Fibroblast of the conjunctiva (primary cell): ENCODE measurements at regions not wholly inside any gene's neighbourhood (a gene's known extent, or its start where the extent isn't known, plus 50 kb on each side); places are given as distances from the start of the nearest gene placed in this dataset.
"Not testable (repeated sequence)": the region's sequence is repeated elsewhere in the genome, so short reads cannot be mapped to it uniquely, and the experiment has no call there.

Source experiments
- DNase-seq: peaks from one replicate; pipeline ENCODE4 v3.0.0-alpha.2; 2010; ENCODE audit warnings: low read depth

DNA sequence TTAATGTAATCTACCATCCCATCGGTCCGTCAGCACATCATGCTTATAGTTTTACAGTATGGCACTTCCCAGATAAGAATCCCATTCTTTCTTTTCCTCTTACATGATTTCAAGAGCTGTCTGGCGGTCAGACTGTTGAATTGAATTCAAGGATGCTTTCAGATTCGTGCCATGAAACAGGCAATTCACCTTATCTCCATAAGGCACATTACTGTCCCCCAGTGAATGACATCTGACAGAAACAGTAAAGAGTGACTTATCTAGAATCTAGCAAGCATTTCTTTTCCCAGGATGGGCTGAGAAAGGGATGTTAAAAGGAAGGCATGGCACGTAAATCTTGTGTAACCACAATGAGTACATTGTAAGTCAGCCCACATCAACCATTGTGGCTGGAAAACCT lies 61.1 kb upstream of the SEM1 start:
- no peak for DNase-seq

DNA sequence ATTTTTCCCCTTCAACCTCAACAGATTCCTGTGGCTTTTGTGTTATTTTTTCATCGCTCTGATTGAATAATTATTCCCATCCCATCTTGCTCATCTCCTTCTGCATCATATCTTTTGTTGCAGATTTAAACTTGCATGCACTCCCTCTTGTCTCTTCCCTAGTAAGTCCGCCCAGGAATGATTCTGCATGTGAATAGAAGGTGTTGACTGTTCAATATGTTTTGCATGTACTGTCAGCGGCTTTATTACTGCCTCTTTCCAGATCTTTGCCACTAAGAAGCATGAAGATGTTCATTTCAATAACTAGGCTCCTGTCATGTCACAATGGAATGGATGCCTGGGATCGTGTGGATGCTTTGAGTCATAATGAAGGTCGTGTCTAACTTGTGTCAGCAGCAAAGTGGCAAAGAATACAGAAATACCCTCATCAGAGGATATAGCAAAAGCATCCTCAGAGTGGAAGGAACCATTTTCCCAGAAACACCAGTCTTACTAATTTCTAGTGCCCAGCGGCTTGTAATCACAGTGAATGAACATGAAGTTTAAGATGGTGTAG lies 62.6 kb upstream of the SEM1 start:
- DNase-seq: no peak

DNA sequence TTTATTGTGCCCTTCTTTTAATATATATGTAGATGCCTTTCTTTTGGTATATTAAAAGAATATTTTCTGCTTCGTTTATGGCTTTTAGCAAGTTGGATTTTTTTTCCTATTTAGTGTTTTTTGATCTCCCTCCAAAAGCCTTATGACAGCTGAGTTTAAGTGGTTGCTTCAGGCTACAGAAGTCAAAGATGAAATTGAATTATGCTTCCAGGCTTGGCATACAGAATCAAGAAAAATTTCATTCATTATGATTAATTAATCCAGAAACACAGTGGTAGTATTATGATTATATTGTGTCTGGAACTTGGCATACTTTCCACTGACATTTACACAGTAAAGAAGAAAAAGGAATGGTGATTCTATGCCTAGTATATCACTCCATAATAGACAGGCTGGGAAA lies 63.8 kb upstream of the SEM1 start:
- DNase-seq: no peak

DNA sequence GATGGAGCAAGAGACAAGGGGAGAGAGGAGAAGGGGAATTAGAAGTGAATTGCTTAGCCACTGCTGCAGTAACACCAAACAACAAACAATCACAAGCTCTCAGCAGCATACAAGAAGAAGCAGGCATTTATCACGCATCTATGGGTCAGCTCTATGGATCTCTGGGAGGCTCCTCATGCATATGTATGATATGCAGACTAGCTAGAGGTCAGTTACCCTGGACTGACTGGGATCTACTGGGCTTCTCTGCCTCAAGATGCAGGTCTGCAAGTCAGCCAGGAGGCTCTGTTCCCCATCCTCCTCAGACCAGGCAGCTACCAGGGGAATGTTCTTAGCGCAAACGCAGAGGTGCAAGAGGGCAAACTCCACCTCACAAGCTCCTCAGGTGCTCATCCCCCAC lies 64.7 kb upstream of the SEM1 start:
- DNase-seq: no peak

DNA sequence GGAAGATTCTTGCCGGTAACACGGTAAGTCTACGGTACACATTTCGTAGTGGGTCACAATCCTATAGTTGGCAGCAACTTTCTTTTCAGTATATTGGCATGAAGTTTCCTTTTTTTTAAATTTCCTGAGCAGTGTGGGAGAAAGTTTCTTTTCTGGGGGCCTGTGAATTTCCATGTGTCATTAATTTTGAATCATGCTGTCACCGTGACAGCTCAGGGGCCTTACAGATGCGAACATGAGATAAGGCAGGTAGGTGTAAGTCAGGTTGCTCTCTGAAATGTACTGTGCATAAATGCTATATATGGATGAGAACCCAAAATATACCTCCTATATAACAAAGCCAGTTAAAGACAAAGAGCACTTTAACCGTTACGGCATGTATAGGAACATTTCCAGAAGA lies 65.4 kb upstream of the SEM1 start:
- DNase-seq: no peak

DNA sequence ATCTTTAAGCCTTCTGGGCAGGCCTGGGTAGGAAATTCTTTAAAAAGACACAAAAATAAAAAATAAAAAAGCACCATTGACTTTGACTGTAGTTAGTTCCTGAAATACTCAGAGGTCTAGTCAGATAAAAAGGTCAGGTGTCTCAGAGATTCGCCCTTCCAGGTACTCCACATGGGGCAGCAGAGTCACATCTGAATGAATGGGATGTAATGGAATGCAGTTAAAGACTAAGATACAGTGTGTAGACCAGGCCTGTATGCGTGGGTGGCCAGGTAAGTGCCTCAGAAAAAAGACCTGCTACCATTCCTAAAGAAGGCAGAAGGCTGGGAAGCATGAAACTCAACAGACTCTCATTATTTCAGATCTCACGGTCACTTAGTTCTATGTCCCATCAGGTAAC lies 68.6 kb upstream of the SEM1 start:
- no peak for DNase-seq

DNA sequence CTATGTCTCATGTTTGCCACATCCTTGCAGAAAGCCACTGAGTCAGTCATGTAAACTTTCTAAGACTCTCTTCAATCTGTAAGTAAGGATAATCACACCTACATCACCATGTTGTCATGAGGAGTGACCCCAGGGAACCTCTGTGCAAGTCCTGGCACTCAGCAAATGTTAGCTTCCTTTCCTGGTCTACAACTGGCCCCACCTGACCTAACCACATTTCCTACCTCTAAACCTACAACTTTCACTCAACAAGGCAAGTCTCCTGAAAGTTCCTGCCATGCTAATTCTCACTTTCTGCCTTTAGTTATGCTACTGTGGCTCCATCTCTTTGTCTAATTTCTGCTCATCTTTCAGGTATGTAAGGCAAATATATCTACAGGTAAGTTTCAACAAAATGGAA lies 72.3 kb upstream of the SEM1 start:
- no peak for DNase-seq

DNA sequence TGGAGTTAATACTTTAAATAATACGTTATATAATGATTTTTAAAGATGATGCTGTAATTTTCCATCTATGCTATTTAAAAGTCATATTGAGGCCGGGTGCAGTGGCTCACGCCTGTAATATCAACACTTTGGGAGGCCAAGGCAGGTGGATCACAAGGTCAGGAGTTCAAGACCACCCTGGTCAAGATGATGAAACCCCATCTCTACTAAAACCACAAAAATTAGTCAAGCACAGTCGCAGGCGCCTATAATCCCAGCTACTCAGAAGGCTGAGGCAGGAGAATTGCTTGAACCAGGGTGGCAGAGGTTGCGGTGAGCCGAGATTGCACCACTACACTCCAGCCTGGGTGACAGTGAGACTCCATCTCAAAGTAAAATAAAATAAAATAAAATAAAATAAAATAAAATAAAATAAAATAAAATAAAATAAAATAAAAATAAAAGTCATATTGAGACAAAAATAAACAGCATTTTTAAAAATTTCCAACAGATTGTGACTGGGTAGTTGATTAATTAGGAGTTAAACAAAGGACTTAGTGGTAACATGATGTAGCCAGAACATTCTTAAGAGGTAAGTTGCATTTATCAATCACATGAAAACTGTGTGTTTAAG lies 73.1 kb upstream of the SEM1 start:
- not testable (repeated sequence) for DNase-seq

DNA sequence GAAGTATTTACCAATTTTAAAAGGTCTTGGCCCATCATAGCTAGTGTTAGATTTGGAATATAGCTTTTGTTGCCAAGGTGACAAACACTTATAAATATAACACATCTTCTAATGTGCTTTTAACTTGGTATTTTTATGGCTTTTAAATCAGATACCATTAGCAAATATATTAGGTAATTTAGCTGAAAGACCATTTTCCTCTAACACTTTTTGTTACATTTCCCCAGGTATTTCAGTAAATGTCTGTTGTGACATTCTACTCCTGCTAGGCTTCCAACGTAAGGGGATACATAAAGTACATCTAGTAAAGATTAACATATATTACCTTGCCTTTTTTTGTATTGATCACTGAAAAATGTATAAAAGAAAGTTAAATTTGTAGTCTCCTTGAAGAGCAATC lies 75.0 kb upstream of the SEM1 start:
- no peak for DNase-seq

DNA sequence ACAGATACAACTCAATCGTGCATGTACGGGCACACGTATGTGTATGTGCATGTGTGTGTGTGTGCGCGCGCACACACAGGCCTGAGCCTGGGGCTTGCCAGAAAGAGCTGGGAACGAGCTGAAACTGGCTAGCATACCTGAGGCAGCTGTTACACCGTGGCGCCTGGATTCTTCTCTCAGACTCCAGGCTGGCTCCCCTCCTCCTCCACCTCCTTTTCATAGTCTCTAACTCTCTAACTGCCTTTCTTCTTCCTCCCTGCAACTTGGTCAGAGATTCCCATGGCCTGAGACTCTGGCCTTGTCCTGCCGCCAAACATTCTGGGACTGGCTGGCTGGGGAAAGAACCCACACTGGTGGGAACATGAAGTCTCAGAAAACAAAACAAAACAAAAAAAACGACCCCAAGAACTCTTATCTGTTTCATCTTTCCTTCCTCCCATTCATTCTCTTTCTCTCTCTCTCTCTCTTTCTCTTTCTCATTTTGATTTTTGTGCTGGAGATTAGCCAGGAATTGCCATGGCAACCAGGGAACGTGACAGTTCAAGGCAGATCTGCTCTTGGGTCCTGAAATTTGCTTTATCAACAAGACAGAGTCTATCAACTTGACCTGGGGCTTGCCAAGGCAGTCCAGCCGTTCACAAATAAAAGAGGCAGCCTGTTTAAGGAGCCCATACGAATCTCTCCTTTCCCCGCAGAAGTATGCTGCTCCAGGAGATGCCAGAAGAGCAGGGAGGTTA lies 76.8 kb upstream of the SEM1 start:
- DNase-seq: no peak

DNA sequence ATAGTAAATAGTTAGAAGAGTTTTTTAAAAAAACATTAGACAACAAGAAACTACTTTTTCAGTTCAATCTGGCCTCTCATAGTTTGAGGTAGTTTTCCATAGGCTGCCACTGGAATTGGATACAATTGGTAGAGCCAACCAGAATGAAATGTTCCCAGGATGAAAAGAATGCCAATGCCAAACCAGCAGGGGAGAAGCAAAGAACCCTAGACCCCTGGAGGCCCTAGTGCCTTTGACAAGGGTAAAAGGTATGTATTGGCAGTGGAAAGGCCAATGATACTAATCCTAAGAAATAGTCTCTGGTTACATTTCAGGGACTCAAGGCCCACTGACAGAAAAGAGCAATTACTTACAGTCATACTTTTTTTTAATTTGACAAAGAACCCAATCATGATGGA lies 77.4 kb upstream of the SEM1 start:
- no peak for DNase-seq

DNA sequence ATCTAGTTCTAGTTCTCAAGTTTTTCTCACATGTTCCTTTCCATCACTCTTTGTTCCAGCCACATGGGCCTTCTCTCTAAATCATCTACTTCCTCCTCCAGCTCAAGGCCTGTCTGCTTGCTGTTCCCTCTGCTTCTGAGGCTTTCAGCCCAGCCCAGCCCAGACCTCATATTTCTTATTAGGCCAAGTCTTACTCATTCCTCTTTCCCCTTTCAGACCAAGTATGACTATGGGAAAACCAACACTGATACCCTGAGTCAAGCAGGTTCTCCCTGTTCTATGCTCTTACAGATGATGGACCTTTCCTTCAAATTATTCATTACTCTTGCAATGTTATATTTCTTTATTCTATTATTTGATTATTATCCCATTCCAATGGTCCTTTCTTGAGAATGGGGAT lies 80.3 kb upstream of the SEM1 start:
- DNase-seq: no peak

DNA sequence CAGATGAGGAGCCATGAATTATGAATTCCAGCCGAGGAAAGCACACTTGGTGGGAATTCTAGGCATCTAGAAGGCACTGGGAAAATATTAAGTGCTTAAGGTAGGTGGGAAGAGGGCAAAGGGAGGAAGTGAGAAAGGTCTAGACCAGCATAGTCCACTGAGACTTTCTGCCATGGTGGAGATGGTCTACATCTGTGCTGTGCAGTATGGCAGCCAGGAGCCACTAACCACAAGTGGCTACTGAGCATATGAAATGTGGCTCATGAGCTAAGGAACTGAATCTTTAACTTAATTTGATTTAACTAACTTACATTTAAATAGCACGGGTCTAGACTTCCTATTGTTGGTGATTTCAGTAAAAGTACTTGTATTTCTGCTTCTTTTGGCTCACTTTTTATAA lies 82.5 kb upstream of the SEM1 start:
- DNase-seq: no peak

DNA sequence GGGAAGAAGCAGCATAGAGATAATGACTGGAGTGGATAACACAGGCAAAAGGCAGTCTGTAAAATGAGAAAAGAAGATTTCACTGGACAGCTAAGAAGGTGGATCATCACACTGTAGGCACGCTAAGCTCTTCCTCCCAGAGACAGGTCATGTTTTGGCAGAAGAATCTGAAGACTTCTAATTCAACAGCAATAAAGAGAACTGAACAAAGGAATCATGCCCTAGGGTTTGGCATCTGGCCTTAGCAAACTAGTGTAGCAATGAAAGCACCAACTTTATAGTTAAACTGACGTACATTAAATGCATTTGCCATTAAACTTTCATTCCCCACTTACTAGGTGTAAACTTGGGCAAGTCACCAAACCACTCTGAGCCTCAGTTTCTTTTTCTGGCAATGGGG lies 84.4 kb upstream of the SEM1 start:
- no peak for DNase-seq

DNA sequence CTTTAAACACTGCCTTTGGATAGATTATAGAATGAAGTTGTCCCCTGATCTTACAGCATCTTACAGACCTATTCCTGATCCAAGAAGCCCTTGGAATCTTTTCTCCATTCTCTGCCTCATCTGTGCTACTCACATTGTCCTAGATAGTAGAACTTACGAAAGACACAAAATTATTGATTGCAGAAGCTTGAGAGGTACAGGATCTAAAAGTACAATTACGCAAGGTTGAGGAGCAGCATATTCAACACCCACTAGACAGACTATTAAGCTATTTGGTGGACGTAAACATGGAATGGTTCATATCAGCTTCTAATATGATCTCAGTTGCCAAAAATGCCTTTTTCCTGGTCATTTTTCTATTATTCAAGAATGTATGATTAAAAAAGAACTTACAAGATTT lies 90.5 kb upstream of the SEM1 start:
- DNase-seq: no peak

DNA sequence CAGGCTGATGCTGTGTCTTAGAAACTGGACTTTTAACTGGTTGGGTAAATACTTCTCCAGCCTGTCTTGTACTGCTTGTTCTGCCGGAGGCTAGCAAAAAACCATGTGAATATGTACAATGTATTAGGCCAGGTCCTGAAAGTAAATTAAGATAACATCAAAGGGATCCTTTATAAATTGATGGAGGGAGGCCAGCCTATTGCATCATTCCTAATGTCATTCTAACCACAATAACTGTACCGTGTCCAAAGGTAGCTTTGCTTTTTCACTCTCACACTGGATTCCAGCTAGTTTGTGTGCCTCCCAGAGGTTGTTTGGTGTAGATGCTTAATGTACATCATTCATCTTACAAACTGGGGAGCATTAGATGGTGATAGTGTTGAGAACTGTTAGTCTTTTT lies 91.2 kb upstream of the SEM1 start:
- no peak for DNase-seq

DNA sequence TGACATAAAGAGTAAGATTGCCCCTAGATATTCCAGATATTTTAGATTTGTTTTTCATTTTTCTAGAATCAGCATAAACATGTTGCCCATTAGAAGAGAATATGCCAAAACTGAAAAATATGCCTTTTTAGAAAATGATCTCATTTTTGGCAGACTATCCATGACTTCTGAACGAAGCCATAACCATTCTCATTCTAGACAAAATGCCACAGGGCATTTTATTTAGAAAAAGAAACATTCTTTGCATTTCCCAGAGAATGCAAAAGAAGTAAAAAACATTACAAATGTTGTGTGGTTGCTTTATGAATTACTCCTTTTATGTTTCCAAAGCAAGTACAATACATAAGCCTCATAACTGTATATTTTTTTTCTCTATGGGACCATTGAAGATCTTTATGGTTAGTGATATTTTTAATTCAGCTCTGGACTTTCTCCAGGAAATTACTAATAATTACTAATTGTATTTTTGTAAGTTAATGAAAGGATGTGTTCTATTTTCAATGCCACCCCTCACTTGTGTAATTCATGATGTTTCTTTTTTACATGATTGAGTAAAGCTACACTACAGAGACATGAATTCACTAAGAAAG lies 109.6 kb upstream of the SEM1 start:
- no peak for DNase-seq

DNA sequence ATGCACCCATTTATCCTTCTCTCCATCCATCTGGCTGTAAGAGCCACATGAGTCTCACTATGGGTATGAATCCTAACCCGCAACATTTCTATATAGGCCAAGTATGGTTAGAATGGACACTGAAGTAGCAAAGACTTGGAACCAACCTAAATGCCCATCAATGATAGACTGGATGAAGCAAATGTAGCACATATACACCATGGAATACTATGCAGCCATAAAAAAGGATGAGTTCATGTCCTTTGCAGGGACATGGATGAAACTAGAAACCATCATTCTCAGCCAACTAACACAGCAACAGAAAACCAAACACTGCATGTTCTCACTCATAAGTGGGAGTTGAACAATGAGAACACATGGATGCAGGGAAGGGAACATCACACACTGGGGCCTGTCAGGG lies 111.5 kb upstream of the SEM1 start:
- not testable (repeated sequence) for DNase-seq

DNA sequence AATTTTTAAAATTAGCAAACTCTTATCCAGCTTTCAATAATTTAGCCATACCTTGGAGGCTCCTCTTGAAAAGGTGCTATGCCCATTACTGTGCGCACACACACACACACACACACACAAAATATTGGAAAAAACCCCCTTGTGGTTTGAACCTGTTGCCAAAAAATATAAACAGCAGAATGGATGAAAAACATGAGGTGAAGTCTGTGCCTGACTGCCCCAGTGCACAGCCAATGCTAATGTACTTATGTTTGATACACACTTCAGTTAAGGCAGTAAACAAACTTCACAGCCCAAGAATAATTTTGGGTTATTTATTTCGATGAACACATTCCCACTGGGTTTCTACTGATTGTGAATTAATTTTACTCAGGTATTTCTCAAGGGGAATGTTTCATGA lies 113.2 kb upstream of the SEM1 start:
- DNase-seq: no peak

DNA sequence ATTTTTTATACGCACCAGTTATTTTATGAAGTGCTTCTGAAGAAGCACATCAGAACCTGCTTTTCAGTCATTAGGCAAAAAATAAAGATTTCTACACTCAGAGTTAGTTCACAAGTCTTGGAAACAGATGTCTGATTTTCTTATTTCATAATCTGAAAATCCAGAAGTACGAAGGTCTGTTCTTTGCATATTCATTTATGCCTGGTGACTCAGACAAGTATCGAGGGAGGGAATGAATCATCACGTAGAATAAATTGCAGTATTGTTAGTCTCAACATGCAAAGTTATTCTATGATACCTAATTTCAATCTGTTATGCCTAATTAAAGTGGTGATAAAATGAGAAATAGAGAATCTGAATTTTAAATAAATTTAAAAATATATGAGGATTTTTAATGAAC lies 113.6 kb upstream of the SEM1 start:
- peak; percentile 5 for DNase-seq

DNA sequence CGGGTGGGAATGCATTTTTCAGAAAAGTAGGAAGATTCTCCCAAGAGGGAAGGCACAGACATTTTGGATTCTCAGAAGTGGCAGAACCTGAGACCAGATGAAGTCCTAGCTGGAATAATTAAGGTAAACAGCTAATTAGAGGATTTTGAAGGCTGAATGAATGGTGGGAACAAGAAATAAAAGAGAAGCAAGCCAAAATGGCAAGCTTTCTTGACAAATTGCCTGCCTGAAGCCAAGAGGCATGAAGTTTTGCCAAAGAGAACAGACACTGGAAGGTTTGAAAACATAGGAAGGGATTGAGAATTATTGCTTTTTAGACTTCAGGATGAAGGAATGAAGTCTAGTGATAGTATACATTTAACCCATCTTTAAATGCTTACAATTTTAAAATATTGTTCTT lies 115.0 kb upstream of the SEM1 start:
- DNase-seq: no peak

DNA sequence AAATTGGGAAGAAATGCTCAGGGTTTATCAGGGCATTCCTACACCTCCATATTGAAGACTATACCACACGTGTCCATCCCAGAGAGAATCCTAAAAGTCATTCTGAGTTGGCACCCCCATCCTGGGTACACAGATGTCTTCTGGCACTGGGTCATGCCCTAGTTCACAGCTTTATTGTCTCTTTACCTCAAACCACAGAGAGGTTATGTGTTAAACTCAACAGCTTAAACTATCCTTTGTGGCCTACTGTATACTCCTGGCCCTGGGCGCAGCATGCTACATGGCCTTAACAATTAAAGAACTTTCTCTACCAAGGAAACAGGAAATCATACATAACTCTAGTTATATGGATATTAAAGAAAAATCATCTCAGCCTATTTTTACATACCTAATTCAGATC lies 115.6 kb upstream of the SEM1 start:
- DNase-seq: no peak

DNA sequence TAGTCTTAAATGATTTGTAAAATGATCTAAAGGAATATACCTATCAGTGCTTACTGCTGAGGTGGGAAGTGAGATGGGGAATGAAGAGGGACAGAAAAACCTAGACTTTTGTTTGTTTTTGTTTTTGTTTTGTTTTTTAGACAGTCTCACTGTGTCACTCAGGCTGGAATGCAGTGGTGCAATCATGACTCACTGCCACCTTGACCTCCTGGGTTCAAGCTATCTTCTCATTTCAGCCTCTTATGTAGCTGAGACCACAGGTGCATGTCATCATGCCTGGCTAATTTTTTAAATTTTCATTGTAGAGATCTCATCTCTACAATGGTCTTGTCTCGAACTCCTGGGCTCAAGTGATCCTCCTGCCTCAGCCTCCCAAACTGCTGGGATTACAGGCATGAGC lies 116.4 kb upstream of the SEM1 start:
- no peak for DNase-seq

DNA sequence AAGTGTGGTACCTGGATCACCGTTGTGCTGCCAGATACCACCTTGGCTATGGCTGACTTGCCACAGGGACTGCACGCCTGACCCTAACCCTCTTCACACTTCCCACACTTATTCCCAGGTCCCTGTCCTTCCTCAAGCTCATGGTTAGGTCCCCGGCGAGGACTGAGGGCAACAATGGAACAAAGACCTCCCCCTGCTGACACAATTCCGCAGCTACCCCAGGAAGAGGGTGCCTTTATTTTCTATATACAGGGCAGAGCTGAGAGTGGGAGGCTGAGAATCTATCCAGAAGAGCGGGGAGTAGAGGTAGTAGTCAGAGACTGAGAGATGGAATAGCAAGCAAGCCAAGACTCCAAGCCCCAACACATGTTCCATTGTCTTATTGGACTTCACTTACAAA lies 118.1 kb upstream of the SEM1 start:
- DNase-seq: no peak
